Esophagus muscularis mucosa (tissue), 4 donors: ENCODE measurements at regions not wholly inside any gene's neighbourhood (a gene's known extent, or its start where the extent isn't known, plus 50 kb on each side); places are given as distances from the start of the nearest gene placed in this dataset.

ENCODE experiments used
- DNase-seq: peaks from one replicate; pipeline ENCODE4 v3.0.0-alpha.2; 2017; ENCODE audit errors: extremely low spot score
- H3K27ac ChIP-seq, 4 donors: fragments of 200-600 bp; sonication (generic); replicated peaks in 1 of 4; 1 replicate in 3 of 4; 2 replicates in 1 of 4; pipeline ENCODE4 v1.5.1; 2016 to 2019; ENCODE audit warnings: mild to moderate bottlenecking in 1 of 4
- H3K27me3 ChIP-seq, 4 donors: fragments of 200-600 bp; sonication (generic); one replicate each; pipeline versions ENCODE4 v1.5.1 to v1.6.0; 2016 to 2019
- H3K36me3 ChIP-seq, 4 donors: fragments of 200-600 bp; sonication (generic); one replicate each; pipeline ENCODE4 v1.5.1; 2016 to 2019
- H3K4me1 ChIP-seq, 4 donors: fragments of 200-600 bp; sonication (generic); one replicate each; pipeline ENCODE4 v1.5.1; 2016 to 2019
- H3K4me3 ChIP-seq, 4 donors: fragments of 200-600 bp; sonication (generic); 1 replicate in 2 of 4; 2 replicates in 2 of 4; pipeline ENCODE4 v1.5.1; 2016 to 2019; ENCODE audit warnings: mild to moderate bottlenecking in 4 of 4, moderate library complexity in 1 of 4
- H3K9me3 ChIP-seq, 4 donors: fragments of 200-600 bp; sonication (generic); 1 replicate in 3 of 4; 2 replicates in 1 of 4; pipeline ENCODE4 v1.5.1; 2016 to 2019
- CTCF ChIP-seq, 3 experiments: fragments of 200-600 bp in 2 of 3; fragments of 450-650 bp in 1 of 3; sonication (generic) in 2 of 3; IDR thresholded peaks; one replicate each; pipeline ENCODE4 v1.5.1; 2017 to 2019; ENCODE audit warnings: antibody characterized with exemption in 3 of 3, mild to moderate bottlenecking in 2 of 3, moderate library complexity in 1 of 3
- EP300 ChIP-seq: sonication (generic); formaldehyde crosslinking; IDR thresholded peaks from one replicate; pipeline ENCODE4 v1.6.1; 2017; ENCODE audit warnings: antibody characterized with exemption
- POLR2A ChIP-seq: fragments of 450-650 bp; IDR thresholded peaks from one replicate; pipeline ENCODE4 v1.6.1; 2017; ENCODE audit warnings: antibody characterized with exemption, moderate library complexity, mild to moderate bottlenecking, low read depth
- POLR2AphosphoS5 ChIP-seq, 2 donors: sonication (generic); formaldehyde crosslinking; IDR thresholded peaks; one replicate each; pipeline ENCODE4 v1.6.1; 2017; ENCODE audit warnings: antibody characterized with exemption in 2 of 2
- WGBS: methylation state at CpG from one replicate; pipeline ENCODE4 v1.1.5; 2018; 5-methylcytosine and 5-hydroxymethylcytosine counted together
- intact Hi-C: fragments of 100-400 bp; cut with DNase I; formaldehyde crosslinking; loops from one replicate; pipeline ENCODE4 v1.15.1; 2023

GRCh38 chrY:19392876-19393275, 351.6 kb downstream of the KDM5D start:
- Histone ChIP-seq H3K4me3 (no peak overlapping the region), H3K27ac (no peak overlapping the region), H3K36me3 (no peaks in the 10 kb centered on the region), H3K9me3 (no peaks in the 10 kb centered on the region), H3K4me1 (no peaks in the 10 kb centered on the region), H3K27me3 (no peaks in the 10 kb centered on the region)
- no peak for TF ChIP-seq CTCF (IDR thresholded peaks at IDR 0.05)
- TF ChIP-seq EP300: no peak
- TF ChIP-seq POLR2A: no peak
- TF ChIP-seq POLR2AphosphoS5 (IDR thresholded peaks at IDR 0.05): no peak
- no peak for DNase-seq
- intact Hi-C loops: no loop called here

GRCh38 chrY:19391922-19392321, 352.6 kb downstream of the KDM5D start:
- WGBS: no CpG with 5 or more reads among the region's 1 CpG
- no peak for DNase-seq
- no peak overlapping the region for H3K27ac ChIP-seq
- H3K9me3 ChIP-seq: no peaks in the 10 kb centered on the region
- TF ChIP-seq CTCF (IDR thresholded peaks at IDR 0.05): no peak
- no peak for TF ChIP-seq POLR2A
- no peak for TF ChIP-seq EP300
- no peak for TF ChIP-seq POLR2AphosphoS5 (IDR thresholded peaks at IDR 0.05)
- H3K4me3 ChIP-seq: no peak overlapping the region
- H3K27me3 ChIP-seq: no peaks in the 10 kb centered on the region
- H3K36me3 ChIP-seq: no peaks in the 10 kb centered on the region
- intact Hi-C loops: no loop called here
- no peaks in the 10 kb centered on the region for H3K4me1 ChIP-seq

- no peaks in the 10 kb centered on the region for H3K36me3 ChIP-seq
- no peak overlapping the region for H3K4me3 ChIP-seq
- no peaks in the 10 kb centered on the region for H3K9me3 ChIP-seq
- no CpG with 5 or more reads among the region's 2 CpGs for WGBS
- no peak for DNase-seq
- intact Hi-C loops: no loop called here
- no peaks in the 10 kb centered on the region for H3K27me3 ChIP-seq
- no peaks in the 10 kb centered on the region for H3K4me1 ChIP-seq
- H3K27ac ChIP-seq: no peak overlapping the region
- no peak for TF ChIP-seq CTCF (IDR thresholded peaks at IDR 0.05)
- no peak for TF ChIP-seq POLR2A
- TF ChIP-seq POLR2AphosphoS5 (IDR thresholded peaks at IDR 0.05): no peak
- TF ChIP-seq EP300: no peak
These were observed 379.2 kb downstream of the KDM5D start for GRCh38 chrY:19365321-19365720.

GRCh38 chrY:19357249-19357648, 387.3 kb downstream of the KDM5D start:
- TF ChIP-seq EP300 (no peak), POLR2AphosphoS5 (IDR thresholded peaks at IDR 0.05) (no peak), POLR2A (no peak), CTCF (IDR thresholded peaks at IDR 0.05) (no peak)
- Histone ChIP-seq H3K27me3 (no peaks in the 10 kb centered on the region), H3K27ac (no peak overlapping the region), H3K4me1 (no peaks in the 10 kb centered on the region), H3K4me3 (no peak overlapping the region), H3K36me3 (no peaks in the 10 kb centered on the region), H3K9me3 (no peaks in the 10 kb centered on the region)
- intact Hi-C loops: no loop called here
- DNase-seq: no peak
- WGBS: no CpG with 5 or more reads among the region's 1 CpG

GRCh38 chrY:19356735-19357134, 387.8 kb downstream of the KDM5D start:
- Histone ChIP-seq H3K27me3 (no peaks in the 10 kb centered on the region), H3K4me1 (no peaks in the 10 kb centered on the region), H3K36me3 (no peaks in the 10 kb centered on the region), H3K9me3 (no peaks in the 10 kb centered on the region), H3K27ac (no peak overlapping the region), H3K4me3 (no peak overlapping the region)
- intact Hi-C loops: no loop called here
- TF ChIP-seq EP300: no peak
- TF ChIP-seq POLR2AphosphoS5 (IDR thresholded peaks at IDR 0.05): no peak
- TF ChIP-seq POLR2A: no peak
- TF ChIP-seq CTCF (IDR thresholded peaks at IDR 0.05): no peak
- DNase-seq: no peak
